B cell (primary cell): ENCODE measurements at regions not wholly inside any gene's neighbourhood (a gene's known extent, or its start where the extent isn't known, plus 50 kb on each side); places are given as distances from the start of the nearest gene placed in this dataset.

Experiments
- ATAC-seq: fragments of 200-7000 bp; cut with Tn5 transposase; one replicate; pipeline ENCODE4 v1.10.0; 2021; ENCODE audit warnings: low read depth, mild to moderate bottlenecking, moderate number of reproducible peaks, moderate library complexity
- CTCF ChIA-PET: fragments of 350-600 bp; sonication (Branson Sonifier 250); formaldehyde crosslinking; loops from one replicate; lab custom pipeline; 2021; ENCODE audit warnings: antibody characterized with exemption, inconsistent platforms; lab: Charles Lee
- POLR2A ChIA-PET: fragments of 350-600 bp; sonication (Branson Sonifier 250); formaldehyde crosslinking; loops from one replicate; lab custom pipeline; 2021; ENCODE audit warnings: antibody characterized with exemption; lab: Charles Lee
- DNase-seq: peaks from one replicate; pipeline ENCODE4 v3.0.0; 2013
- H2AFZ ChIP-seq: 2 replicates; pipeline ENCODE4 v1.6.1; 2012; ENCODE audit warnings: mild to moderate bottlenecking, low read depth, low read length; ENCODE audit not compliant: insufficient read depth, poor library complexity, severe bottlenecking
- H3K27ac ChIP-seq, 2 donors: 1 replicate in 1 of 2; 2 replicates in 1 of 2; pipeline ENCODE4 v1.5.1; 2012 to 2013; ENCODE audit warnings: low read length in 2 of 2, mild to moderate bottlenecking in 2 of 2, moderate library complexity in 1 of 2
- H3K27me3 ChIP-seq, 4 experiments: fragments of 200-600 bp in 1 of 4; sonication (generic) in 1 of 4; replicated peaks in 1 of 4; 1 replicate in 2 of 4; 2 replicates in 2 of 4; pipeline versions ENCODE4 v1.6.1 to v1.7.0; 2013 to 2016; ENCODE audit warnings: low read length in 3 of 4, mild to moderate bottlenecking in 2 of 4, mixed read lengths in 1 of 4, moderate library complexity in 1 of 4; ENCODE audit not compliant: insufficient read depth in 4 of 4, control insufficient read depth in 3 of 4; ENCODE audit errors: control extremely low read depth in 1 of 4
- H3K36me3 ChIP-seq, 2 experiments: replicated peaks in 1 of 2; 1 replicate in 1 of 2; 2 replicates in 1 of 2; pipeline versions ENCODE4 v1.6.1 to v1.7.1; 2013; ENCODE audit warnings: low read length in 1 of 2; ENCODE audit not compliant: insufficient read depth in 2 of 2, control insufficient read depth in 1 of 2; ENCODE audit errors: control extremely low read depth in 1 of 2, extremely low read depth in 1 of 2
- H3K4me1 ChIP-seq, 2 donors: fragments of 200-600 bp in 1 of 2; sonication (generic) in 1 of 2; 1 replicate in 1 of 2; 2 replicates in 1 of 2; pipeline versions ENCODE4 v1.5.1 to v1.6.1; 2013 to 2017; ENCODE audit warnings: low read length in 2 of 2; ENCODE audit not compliant: control insufficient read depth in 2 of 2, insufficient read depth in 2 of 2
- H3K4me2 ChIP-seq: replicated peaks from 2 replicates; pipeline ENCODE3; 2012; ENCODE audit warnings: mild to moderate bottlenecking, low read depth, low read length; ENCODE audit not compliant: poor library complexity, severe bottlenecking
- H3K4me3 ChIP-seq, 5 experiments: fragments of 200-600 bp in 1 of 5; sonication (generic) in 1 of 5; 1 replicate in 3 of 5; 2 replicates in 2 of 5; pipeline versions ENCODE4 v1.5.1 to v1.7.0; 2011 to 2016; ENCODE audit warnings: low read length in 4 of 5, mild to moderate bottlenecking in 4 of 5, low read depth in 2 of 5, control low read depth in 1 of 5, moderate library complexity in 1 of 5; ENCODE audit not compliant: insufficient read depth in 1 of 5; ENCODE audit errors: control extremely low read depth in 1 of 5, extremely low read depth in 1 of 5
- H3K79me2 ChIP-seq: fragments of 200-600 bp; sonication (generic); one replicate; pipeline ENCODE4 v1.6.0; 2016; ENCODE audit warnings: low read length; ENCODE audit not compliant: control insufficient read depth, insufficient read depth
- H3K9ac ChIP-seq: fragments of 200-600 bp; sonication (generic); 2 replicates; pipeline ENCODE4 v1.6.1; 2017; ENCODE audit warnings: mild to moderate bottlenecking, low read length, moderate library complexity
- H3K9me3 ChIP-seq, 3 donors: one replicate each; pipeline versions ENCODE4 v1.6.1 to v1.7.1; 2013; ENCODE audit warnings: low read length in 2 of 3; ENCODE audit not compliant: control insufficient read depth in 2 of 3, insufficient read depth in 1 of 3; ENCODE audit errors: control extremely low read depth in 1 of 3
- H4K20me1 ChIP-seq: 2 replicates; pipeline ENCODE4 v1.6.0; 2012; ENCODE audit warnings: mild to moderate bottlenecking, low read length; ENCODE audit not compliant: insufficient read depth, control insufficient read depth, poor library complexity, severe bottlenecking
- H3K27ac Mint-ChIP-seq: one replicate; pipeline ENCODE4 v1.8.0; 2021; ENCODE audit warnings: mixed read lengths
- H3K27me3 Mint-ChIP-seq: one replicate; pipeline ENCODE4 v1.8.0; 2021; ENCODE audit warnings: mixed read lengths
- H3K4me1 Mint-ChIP-seq: one replicate; pipeline ENCODE4 v1.8.0; 2021; ENCODE audit warnings: mixed read lengths
- H3K4me3 Mint-ChIP-seq: one replicate; pipeline ENCODE4 v1.8.0; 2021; ENCODE audit warnings: mixed read lengths
- H3K9me3 Mint-ChIP-seq: one replicate; pipeline ENCODE4 v1.8.0; 2022; ENCODE audit warnings: mixed read lengths; ENCODE audit not compliant: insufficient read depth
- CTCF ChIP-seq: fragments of 200-600 bp; IDR thresholded peaks from one replicate; pipeline ENCODE4 v1.8.0; 2022; ENCODE audit warnings: antibody characterized with exemption, mild to moderate bottlenecking
- EZH2 ChIP-seq: IDR thresholded peaks from 2 replicates; pipeline ENCODE4 v1.6.1; 2012; ENCODE audit warnings: borderline replicate concordance, low read depth, mild to moderate bottlenecking, moderate library complexity, low read length; ENCODE audit not compliant: insufficient read depth, poor library complexity, severe bottlenecking
- WGBS: methylation state at CpG from one replicate; pipeline ENCODE4 v1.1.5; 2013; ENCODE audit warnings: missing lambda C conversion rate; ENCODE audit not compliant: insufficient coverage; 5-methylcytosine and 5-hydroxymethylcytosine counted together
- intact Hi-C: fragments of 100-400 bp; cut with micrococcal nuclease; formaldehyde crosslinking; loops from one replicate; pipeline ENCODE4 v1.10.0; 2022

DNA sequence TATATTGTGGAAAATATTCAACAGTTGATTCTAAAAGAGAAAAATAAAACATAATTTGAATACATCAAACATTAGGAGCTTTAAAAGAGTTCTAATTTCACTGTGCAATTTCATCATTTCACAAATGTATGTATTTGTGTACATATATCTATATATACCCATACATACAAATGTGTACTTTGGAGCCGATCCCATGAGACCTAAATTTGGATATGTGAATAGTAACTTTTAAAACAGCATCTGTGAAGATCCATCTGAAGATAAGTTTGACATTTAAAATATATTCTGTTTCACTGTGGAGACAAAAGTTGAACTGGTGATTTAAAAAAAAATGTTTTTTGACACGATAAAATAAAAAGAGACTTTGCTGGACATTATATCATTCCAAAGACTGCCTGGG lies 374.0 kb downstream of the TMA16 start:
- Histone ChIP-seq H3K79me2 (no peaks in the 10 kb centered on the region), H3K4me1 (no peaks in the 10 kb centered on the region), H4K20me1 (no peaks in the 10 kb centered on the region), H2AFZ (no peak overlapping the region), H3K4me3 (no peak overlapping the region), H3K4me2 (no peak overlapping the region), H3K9me3 (no peaks in the 10 kb centered on the region), H3K27ac (no peak overlapping the region), H3K27me3 (no peaks in the 10 kb centered on the region), H3K9ac (no peak overlapping the region), H3K36me3 (no peaks in the 10 kb centered on the region)
- ChIA-PET POLR2A (no interaction called here), CTCF (no interaction called here)
- WGBS, result no CpG with 5 or more reads among the region's 2 CpGs
- Mint-ChIP-seq H3K4me3 (no peak overlapping the region), H3K27ac (no peak overlapping the region), H3K27me3 (no peaks in the 10 kb centered on the region), H3K4me1 (no peaks in the 10 kb centered on the region), H3K9me3 (no peaks in the 10 kb centered on the region)
- intact Hi-C loops, result no loop called here
- ATAC-seq (no peak), DNase-seq (no peak)
- TF ChIP-seq CTCF, result no peak
- TF ChIP-seq EZH2, result no peak

DNA sequence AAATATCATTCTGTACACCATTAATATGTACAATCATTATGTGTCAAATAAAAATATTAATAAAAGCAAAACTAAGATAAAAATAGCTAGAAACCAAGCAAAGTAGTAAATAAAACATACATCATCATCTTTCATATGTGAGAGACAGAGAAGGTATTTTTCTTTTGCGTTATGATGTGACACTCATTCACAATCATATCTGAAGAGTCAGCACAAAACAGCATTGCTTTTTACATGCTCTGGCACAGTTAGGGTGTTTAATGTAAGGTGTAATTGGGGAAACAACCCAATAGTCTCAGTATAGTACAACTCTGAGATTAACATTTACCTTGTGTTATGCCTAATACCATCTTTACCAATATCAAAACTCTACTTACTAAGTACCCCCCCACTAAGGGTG lies 376.6 kb downstream of the TMA16 start:
- H3K9ac ChIP-seq, result no peak overlapping the region
- ATAC-seq (no peak), DNase-seq (no peak)
- ChIA-PET POLR2A (no interaction called here), CTCF (no interaction called here)
- TF ChIP-seq EZH2, result no peak
- no peak for TF ChIP-seq CTCF
- Mint-ChIP-seq H3K27ac (no peak overlapping the region), H3K4me3 (no peak overlapping the region), H3K4me1 (no peaks in the 10 kb centered on the region), H3K27me3 (no peaks in the 10 kb centered on the region), H3K9me3 (no peaks in the 10 kb centered on the region)
- no peaks in the 10 kb centered on the region for H3K79me2 ChIP-seq
- no peaks in the 10 kb centered on the region for H3K4me1 ChIP-seq
- no CpG with 5 or more reads among the region's 1 CpG for WGBS
- no peak overlapping the region for H3K27ac ChIP-seq
- H2AFZ ChIP-seq, result no peak overlapping the region
- H4K20me1 ChIP-seq, result no peaks in the 10 kb centered on the region
- no peak overlapping the region for H3K4me3 ChIP-seq
- H3K36me3 ChIP-seq, result no peaks in the 10 kb centered on the region
- no peaks in the 10 kb centered on the region for H3K27me3 ChIP-seq
- intact Hi-C loops, result no loop called here
- H3K4me2 ChIP-seq, result no peak overlapping the region
- H3K9me3 ChIP-seq, result no peaks in the 10 kb centered on the region
